ENCODE measurements at regions not wholly inside any gene's neighbourhood (a gene's known extent, or its start where the extent isn't known, plus 50 kb on each side); places are given as distances from the start of the nearest gene placed in this dataset.
"Not testable (repeated sequence)": the region's sequence is repeated elsewhere in the genome, so short reads cannot be mapped to it uniquely, and the experiment has no call there.

- no peak for DNase-seq
Observed at GRCh38 chr12:27133022-27133590, 50.7 kb upstream of the C12orf71 start.

GRCh38 chr12:27140478-27140969, 58.1 kb upstream of the C12orf71 start:
- no peak for DNase-seq

- DNase-seq: peak; percentile 51
Observed at GRCh38 chr12:27142101-27142721, 59.8 kb upstream of the C12orf71 start.

- DNase-seq: no peak
Observed at GRCh38 chr12:27143256-27144069, 61.1 kb upstream of the C12orf71 start.

DNA sequence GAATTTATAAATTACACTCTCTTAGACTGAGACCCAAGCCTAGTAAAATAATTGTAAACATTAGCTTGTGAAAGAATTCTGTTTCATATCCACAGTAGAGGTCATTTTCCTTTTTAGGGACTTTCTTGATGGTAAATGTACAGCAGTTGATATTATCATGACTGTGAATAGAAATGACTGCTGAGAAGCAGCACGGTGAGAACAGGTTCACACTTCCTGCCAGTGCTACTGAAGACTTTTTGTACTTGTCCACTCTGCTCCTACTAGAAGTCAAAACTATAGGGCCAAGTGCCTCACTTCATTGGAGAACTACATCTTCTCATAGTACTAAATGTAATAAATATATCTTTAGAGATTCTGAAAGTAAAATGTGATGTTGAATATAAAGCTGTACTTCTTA, 63.3 kb upstream of the C12orf71 start:
- DNase-seq: not testable (repeated sequence)

DNA sequence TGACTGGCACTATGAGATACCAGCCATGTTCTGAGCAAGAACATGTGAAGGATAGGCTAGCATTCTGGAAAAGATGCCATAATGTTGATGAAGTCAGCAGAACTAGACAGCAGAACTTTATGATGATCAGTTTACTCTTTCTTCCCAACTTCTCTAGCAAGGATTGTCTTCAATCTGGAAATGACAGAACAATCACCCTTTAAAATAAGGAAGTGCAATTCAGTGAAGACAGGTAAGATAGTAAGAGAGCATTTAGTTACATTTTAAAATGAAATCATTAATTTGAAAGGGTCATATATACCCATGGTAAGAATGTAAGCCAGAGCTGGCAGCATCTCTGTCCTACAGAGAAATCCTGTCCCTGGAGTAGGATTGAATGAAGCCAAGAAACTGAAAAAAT, 66.0 kb upstream of the C12orf71 start:
- DNase-seq: no peak

DNA sequence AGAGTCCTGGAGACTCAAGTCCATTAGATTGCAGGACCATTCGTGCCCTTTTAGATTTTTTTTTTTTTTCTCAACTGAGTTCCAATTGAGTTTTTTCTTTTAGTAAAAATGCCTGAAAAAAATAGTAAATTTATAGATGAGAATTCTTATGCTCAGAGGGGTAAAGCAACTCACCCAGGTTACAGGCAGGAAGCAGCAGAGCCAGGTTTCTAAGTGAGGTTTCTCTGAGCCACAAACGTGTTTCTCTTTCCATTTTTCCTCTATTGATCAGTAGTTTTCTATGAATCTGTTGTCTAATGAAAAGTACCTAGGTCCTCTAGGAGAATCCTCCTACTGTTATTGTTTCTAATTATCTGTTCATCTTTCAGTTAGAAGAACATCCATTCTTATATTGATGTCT, 66.4 kb upstream of the C12orf71 start:
- no peak for DNase-seq

- no peak for DNase-seq
Observed at GRCh38 chr12:27151479-27151878, 69.1 kb upstream of the C12orf71 start.

- DNase-seq: no peak
Observed at GRCh38 chr12:27158297-27158696, 75.9 kb upstream of the C12orf71 start.

GRCh38 chr12:27161458-27162228, 79.3 kb upstream of the C12orf71 start:
- DNase-seq: no peak

DNA sequence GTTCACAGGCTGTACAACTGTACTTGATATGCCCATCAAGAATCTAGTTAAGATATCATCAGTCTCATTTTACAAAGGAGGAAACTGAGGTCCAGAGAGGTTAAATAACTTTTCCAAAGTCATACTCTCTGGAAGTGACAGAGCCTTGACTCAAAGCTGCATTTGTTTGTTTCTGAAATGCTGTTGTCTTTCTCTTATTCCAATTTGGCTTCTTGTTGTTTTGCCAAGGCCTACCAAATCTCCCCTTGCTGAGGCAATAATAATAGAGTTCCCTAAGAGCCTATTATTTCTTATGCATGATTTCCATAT, 79.8 kb upstream of the C12orf71 start:
- DNase-seq: no peak

GRCh38 chr12:27163048-27163715, 80.8 kb upstream of the C12orf71 start:
- no peak for DNase-seq

- DNase-seq: no peak
Observed at GRCh38 chr12:27163894-27164293, 80.2 kb upstream of the STK38L start.

GRCh38 chr12:27164330-27165040, 79.6 kb upstream of the STK38L start:
- DNase-seq: no peak

DNA sequence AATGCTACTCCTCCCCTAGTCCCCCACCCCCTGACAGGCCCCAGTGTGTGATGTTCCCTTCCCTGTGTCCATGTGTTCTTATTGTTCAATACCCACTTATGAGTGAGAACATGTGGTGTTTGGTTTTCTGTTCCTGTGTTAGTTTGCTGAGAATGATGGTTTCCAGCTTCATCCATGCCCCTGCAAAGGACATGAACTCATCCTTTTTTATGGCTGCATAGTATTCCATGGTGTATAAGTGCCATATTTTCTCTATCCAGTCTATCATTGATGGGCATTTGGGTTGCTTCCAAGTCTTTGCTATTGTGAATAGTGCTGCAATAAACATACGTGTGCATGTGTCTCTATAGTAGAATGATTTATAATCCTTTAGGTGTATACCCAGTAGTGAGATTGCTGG, 78.1 kb upstream of the STK38L start:
- not testable (repeated sequence) for DNase-seq

- DNase-seq: not testable (repeated sequence)
Observed at GRCh38 chr12:27171494-27171893, 72.6 kb upstream of the STK38L start.

GRCh38 chr12:27176765-27177164, 67.3 kb upstream of the STK38L start:
- peak; percentile 46 for DNase-seq

GRCh38 chr12:27177706-27178105, 66.4 kb upstream of the STK38L start:
- DNase-seq: no peak

DNA sequence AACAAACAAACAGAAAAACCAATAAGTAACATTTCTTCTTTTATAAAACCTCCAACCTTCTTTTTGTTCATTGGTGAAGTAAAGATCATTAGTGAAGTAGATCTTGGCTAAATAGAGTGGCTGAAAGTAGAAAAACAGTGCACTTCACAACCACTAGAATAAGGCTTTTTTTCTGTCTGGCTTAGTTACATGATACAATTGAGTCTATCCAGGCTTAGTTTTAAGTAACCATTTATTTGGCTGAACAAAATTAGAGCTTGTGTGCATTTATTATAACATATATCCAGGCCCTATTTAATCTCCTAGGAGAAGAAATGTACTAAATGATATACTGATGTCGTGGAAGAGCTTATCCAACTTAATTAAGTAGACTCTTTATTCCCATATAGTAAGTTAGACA, 65.8 kb upstream of the STK38L start:
- DNase-seq: no peak

DNA sequence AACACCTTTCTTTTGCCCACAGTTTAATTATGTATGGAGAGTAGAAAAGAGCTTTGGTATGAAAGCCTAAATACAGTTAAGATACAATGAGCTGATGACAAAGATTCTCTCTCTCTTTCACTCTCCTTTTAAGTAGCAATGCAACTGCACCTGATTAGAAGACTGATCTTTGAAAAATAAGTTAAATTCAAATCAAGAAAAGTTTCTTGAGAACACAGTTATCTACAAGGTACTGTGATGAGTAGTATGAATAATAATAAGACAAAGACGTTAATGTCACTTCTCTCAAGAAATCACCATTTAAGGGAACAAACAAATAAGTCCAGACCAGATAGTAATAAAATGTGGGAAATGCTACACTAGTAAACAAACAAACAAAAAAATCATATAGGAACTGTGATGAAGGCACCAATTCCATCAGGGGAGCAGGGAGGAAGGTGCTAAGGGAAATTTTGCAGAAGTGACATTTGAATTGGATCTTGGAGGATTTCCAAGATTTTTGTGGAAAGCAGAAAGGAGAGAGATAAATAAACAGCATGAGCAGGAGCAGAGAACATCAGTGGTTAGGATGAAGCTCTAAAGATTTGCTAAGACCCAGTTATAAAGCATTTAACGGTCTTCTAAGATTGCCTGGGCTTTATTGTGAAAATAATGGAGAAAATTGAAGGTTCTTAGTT, 65.2 kb upstream of the STK38L start:
- DNase-seq: no peak

GRCh38 chr12:27179400-27180214, 64.5 kb upstream of the STK38L start:
- peak; percentile 55 for DNase-seq
